ENCODE measurements at regions not wholly inside any gene's neighbourhood (a gene's known extent, or its start where the extent isn't known, plus 50 kb on each side); places are given as distances from the start of the nearest gene placed in this dataset.
"Not testable (repeated sequence)": the region's sequence is repeated elsewhere in the genome, so short reads cannot be mapped to it uniquely, and the experiment has no call there.

DNA sequence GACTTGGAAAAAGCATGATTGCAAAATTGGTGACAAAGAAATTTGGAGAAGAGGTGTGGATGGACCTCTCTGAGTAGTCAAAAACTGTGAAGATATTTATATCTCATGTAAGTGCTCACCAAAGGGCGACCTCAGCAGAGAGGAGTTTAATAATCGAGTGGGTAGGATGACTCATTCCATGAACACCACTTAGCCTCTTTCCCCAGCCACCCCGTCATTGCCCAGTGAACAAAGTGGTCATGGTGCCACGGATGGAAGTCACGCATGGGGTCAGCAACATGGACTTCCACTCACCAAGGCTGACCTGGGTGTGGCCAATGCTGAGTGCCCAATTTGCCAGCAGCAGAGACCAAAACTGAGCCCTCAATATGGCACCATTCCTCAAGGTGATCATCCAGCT is 997.4 kb upstream of the GYPC start:
- Mint-ChIP-seq H3K27ac (ENCODE audit: unreplicated experiment) (no peak overlapping the region), H3K27me3 (ENCODE audit: unreplicated experiment) (peaks cover under 1% of the 10 kb centered on the region), H3K4me1 (ENCODE audit: unreplicated experiment) (peaks cover under 1% of the 10 kb centered on the region), H3K36me3 (ENCODE audit: low read depth, unreplicated experiment) (no peaks in the 10 kb centered on the region), H3K4me3 (ENCODE audit: unreplicated experiment) (no peak overlapping the region), H3K9me3 (ENCODE audit: unreplicated experiment) (no peaks in the 10 kb centered on the region)
- no peak for DNase-seq (ENCODE audit: low spot score)
- TF ChIP-seq, protein P1, sequence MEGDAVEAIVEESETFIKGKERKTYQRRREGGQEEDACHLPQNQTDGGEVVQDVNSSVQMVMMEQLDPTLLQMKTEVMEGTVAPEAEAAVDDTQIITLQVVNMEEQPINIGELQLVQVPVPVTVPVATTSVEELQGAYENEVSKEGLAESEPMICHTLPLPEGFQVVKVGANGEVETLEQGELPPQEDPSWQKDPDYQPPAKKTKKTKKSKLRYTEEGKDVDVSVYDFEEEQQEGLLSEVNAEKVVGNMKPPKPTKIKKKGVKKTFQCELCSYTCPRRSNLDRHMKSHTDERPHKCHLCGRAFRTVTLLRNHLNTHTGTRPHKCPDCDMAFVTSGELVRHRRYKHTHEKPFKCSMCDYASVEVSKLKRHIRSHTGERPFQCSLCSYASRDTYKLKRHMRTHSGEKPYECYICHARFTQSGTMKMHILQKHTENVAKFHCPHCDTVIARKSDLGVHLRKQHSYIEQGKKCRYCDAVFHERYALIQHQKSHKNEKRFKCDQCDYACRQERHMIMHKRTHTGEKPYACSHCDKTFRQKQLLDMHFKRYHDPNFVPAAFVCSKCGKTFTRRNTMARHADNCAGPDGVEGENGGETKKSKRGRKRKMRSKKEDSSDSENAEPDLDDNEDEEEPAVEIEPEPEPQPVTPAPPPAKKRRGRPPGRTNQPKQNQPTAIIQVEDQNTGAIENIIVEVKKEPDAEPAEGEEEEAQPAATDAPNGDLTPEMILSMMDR (IDR thresholded peaks at IDR 0.05; ENCODE audit: unreplicated experiment), result no peak

DNA sequence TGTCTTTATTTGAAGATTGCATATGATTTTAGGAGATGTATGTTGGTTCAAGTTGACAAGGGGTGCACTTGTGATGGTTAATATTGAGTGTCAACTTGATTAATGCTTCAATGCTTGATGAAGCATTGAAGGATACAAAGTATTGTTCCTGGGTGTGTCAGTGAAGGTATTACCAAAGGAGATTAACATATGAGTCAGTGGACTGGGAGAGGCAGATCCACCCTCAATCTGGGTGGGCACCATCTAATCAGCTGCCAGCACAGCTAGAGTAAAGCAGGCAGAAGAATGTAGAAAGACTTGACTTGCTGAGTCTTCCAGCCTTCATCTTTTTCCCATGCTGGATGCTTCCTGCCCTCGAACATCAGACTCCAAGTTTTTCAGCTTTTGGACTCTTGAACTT is 995.6 kb upstream of the GYPC start:
- not testable (repeated sequence) for H3K9me3 Mint-ChIP-seq (ENCODE audit: unreplicated experiment); H3K36me3 Mint-ChIP-seq (ENCODE audit: low read depth, unreplicated experiment); H3K4me1 Mint-ChIP-seq (ENCODE audit: unreplicated experiment); H3K27ac Mint-ChIP-seq (ENCODE audit: unreplicated experiment); H3K4me3 Mint-ChIP-seq (ENCODE audit: unreplicated experiment); H3K27me3 Mint-ChIP-seq (ENCODE audit: unreplicated experiment); DNase-seq (ENCODE audit: low spot score)

DNA sequence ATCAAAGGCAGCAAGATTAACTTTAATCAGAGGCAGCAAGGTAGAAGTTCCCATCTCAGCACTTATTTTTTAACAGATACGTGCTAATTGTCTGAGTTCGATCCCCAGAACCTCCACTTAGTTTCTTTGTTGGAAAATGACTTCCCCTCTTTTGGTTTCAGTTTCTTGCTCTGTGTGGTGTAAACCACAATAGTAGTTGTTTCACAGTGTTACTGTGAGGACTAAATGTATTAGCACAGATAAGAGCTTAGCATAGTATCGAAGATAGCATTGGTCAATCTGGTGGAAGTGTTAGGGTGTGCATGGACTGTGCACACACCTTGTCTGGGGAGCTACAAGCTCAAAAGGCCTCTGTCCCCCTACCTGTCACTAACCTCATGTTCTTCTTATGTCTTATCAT is 988.3 kb upstream of the GYPC start:
- no peak overlapping the region for H3K27ac Mint-ChIP-seq (ENCODE audit: unreplicated experiment)
- no peaks in the 10 kb centered on the region for H3K36me3 Mint-ChIP-seq (ENCODE audit: low read depth, unreplicated experiment)
- H3K27me3 Mint-ChIP-seq (ENCODE audit: unreplicated experiment), result no peaks in the 10 kb centered on the region
- DNase-seq (ENCODE audit: low spot score), result no peak
- peaks cover 33% of the 10 kb centered on the region for H3K4me1 Mint-ChIP-seq (ENCODE audit: unreplicated experiment)
- TF ChIP-seq, protein P1 (IDR thresholded peaks at IDR 0.05; ENCODE audit: unreplicated experiment), result no peak
- no peaks in the 10 kb centered on the region for H3K9me3 Mint-ChIP-seq (ENCODE audit: unreplicated experiment)
- H3K4me3 Mint-ChIP-seq (ENCODE audit: unreplicated experiment), result no peak overlapping the region

DNA sequence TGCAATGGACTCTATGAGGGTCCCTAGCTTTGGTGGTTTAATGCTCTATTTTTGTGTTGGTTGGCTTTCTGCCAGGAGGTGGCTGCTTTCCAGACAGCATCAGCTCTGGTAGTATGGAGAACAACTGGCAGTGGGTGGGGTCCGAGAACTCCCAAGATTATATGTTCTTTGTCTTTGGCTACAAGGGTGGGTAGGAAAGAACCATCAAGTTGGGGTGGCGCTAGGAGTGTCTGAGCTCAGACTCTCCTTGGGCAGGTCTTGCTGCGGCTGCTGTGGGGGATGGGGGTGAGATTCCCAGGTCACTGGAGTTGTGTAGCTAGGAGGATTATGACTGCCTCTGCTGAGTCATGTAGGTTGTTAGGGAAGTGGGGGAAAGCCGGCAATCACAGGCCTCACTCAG is 976.1 kb upstream of the GYPC start:
- peaks cover 2% of the 10 kb centered on the region for H3K27me3 Mint-ChIP-seq (ENCODE audit: unreplicated experiment)
- no peaks in the 10 kb centered on the region for H3K36me3 Mint-ChIP-seq (ENCODE audit: low read depth, unreplicated experiment)
- no peak overlapping the region for H3K4me3 Mint-ChIP-seq (ENCODE audit: unreplicated experiment)
- H3K4me1 Mint-ChIP-seq (ENCODE audit: unreplicated experiment), result peaks cover 3% of the 10 kb centered on the region
- H3K9me3 Mint-ChIP-seq (ENCODE audit: unreplicated experiment), result no peaks in the 10 kb centered on the region
- H3K27ac Mint-ChIP-seq (ENCODE audit: unreplicated experiment), result no peak overlapping the region
- DNase-seq (ENCODE audit: low spot score), result no peak
- TF ChIP-seq, protein P1 (IDR thresholded peaks at IDR 0.05; ENCODE audit: unreplicated experiment), result no peak

DNA sequence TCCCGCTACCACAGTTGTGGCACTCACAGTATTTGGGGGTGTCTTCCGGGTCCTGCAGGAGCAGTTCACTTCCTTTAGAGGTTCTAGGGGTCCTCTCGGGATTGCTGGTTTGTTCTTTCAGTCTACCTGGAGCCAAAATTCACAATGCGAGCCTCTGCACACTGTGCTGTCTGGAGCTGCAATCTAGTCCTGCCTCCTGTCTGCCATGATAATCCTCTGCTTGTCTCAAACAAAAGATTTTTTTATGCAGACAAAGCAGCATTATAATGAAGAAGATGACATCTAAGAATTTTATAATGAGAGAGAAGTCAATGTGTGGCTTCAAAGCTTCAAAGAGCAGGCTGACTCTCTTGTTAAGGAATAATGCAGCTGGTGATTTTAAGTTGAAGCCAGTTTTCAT is 975.1 kb upstream of the GYPC start:
- H3K27ac Mint-ChIP-seq (ENCODE audit: unreplicated experiment), result no peak overlapping the region
- H3K9me3 Mint-ChIP-seq (ENCODE audit: unreplicated experiment), result no peaks in the 10 kb centered on the region
- no peak overlapping the region for H3K4me3 Mint-ChIP-seq (ENCODE audit: unreplicated experiment)
- peaks cover 2% of the 10 kb centered on the region for H3K27me3 Mint-ChIP-seq (ENCODE audit: unreplicated experiment)
- TF ChIP-seq, protein P1 (IDR thresholded peaks at IDR 0.05; ENCODE audit: unreplicated experiment), result no peak
- no peak for DNase-seq (ENCODE audit: low spot score)
- no peaks in the 10 kb centered on the region for H3K36me3 Mint-ChIP-seq (ENCODE audit: low read depth, unreplicated experiment)
- peaks cover 3% of the 10 kb centered on the region for H3K4me1 Mint-ChIP-seq (ENCODE audit: unreplicated experiment)

DNA sequence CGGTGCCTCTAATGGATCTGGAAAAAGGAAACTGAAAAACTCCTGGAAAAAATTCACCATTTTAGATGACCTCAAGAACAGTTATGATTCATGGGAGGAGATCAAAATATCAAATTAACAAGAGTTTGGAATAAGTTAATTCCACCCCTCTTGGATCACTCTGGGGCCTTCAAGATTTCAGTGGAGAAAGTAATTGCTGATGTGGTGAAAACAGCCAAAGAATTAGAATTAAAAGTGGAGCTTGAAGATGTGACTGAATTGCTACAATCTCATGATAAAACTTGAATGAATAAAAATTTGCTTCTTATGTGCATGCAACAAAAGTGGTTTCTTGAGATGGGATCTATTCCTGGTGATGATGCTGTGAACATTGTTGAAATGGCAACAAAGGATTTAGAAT is 974.4 kb upstream of the GYPC start:
- H3K36me3 Mint-ChIP-seq (ENCODE audit: low read depth, unreplicated experiment), result no peaks in the 10 kb centered on the region
- TF ChIP-seq, protein P1 (IDR thresholded peaks at IDR 0.05; ENCODE audit: unreplicated experiment), result no peak
- no peaks in the 10 kb centered on the region for H3K9me3 Mint-ChIP-seq (ENCODE audit: unreplicated experiment)
- no peak overlapping the region for H3K4me3 Mint-ChIP-seq (ENCODE audit: unreplicated experiment)
- no peak overlapping the region for H3K27ac Mint-ChIP-seq (ENCODE audit: unreplicated experiment)
- H3K4me1 Mint-ChIP-seq (ENCODE audit: unreplicated experiment), result no peaks in the 10 kb centered on the region
- no peak for DNase-seq (ENCODE audit: low spot score)
- peaks cover 2% of the 10 kb centered on the region for H3K27me3 Mint-ChIP-seq (ENCODE audit: unreplicated experiment)

All from endothelial cell (in vitro differentiated cells).